GM19397 (cell line): ENCODE measurements at regions not wholly inside any gene's neighbourhood (a gene's known extent, or its start where the extent isn't known, plus 50 kb on each side); places are given as distances from the start of the nearest gene placed in this dataset.
"Not testable (repeated sequence)": the region's sequence is repeated elsewhere in the genome, so short reads cannot be mapped to it uniquely, and the experiment has no call there.

Experiments used
- ATAC-seq: cut with Tn5 transposase; IDR thresholded peaks from one replicate; pipeline ENCODE4 v1.9.1; 2021; ENCODE audit warnings: mild to moderate bottlenecking, moderate library complexity; ENCODE audit not compliant: unreplicated experiment

DNA sequence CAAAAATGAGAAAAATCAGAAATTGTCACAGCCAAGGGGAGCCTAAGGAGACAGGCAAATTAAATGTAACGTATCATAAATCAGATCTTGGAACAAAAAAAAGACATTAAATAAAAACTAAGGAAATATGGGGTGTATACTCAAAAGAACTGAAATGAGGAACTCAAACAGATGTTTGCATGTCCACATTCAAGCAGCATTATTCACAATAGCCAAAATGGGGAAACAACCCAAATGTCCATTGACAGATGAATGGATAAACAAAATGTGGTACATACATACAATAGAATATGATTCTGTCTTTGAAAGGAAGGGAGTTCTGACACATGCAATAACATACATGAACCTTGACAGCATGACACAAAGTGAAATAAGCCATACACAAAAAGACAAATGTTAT lies 155.8 kb upstream of the KLF7 start:
- no peak for ATAC-seq

GRCh38 chr2:207324001-207324400 lies 158.3 kb upstream of the KLF7 start:
- no peak for ATAC-seq

DNA sequence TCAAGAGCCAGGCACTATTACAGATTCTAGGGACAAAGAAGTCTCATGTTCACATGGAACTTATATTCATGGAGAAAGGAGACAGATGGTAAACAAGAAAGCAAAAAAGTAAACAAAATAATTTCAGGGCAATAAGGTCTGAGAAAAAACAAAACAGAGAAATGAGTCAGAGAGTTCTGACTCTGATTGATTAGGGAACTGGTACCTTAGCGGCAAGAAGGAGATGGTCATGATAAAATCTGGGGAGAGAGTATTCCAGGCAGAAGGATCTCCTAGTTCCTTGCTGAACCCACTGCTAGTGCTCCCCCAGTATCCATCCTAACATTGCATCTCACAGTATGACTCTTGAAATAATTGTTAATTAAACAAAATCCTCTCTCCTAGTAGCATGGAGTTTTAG lies 161.8 kb upstream of the KLF7 start:
- ATAC-seq = no peak

- ATAC-seq = peak; percentile 33
Observed at GRCh38 chr2:207328944-207329386, 163.2 kb upstream of the KLF7 start.

- ATAC-seq = peak; percentile 49
Observed at GRCh38 chr2:207330912-207331311, 165.2 kb upstream of the KLF7 start.

DNA sequence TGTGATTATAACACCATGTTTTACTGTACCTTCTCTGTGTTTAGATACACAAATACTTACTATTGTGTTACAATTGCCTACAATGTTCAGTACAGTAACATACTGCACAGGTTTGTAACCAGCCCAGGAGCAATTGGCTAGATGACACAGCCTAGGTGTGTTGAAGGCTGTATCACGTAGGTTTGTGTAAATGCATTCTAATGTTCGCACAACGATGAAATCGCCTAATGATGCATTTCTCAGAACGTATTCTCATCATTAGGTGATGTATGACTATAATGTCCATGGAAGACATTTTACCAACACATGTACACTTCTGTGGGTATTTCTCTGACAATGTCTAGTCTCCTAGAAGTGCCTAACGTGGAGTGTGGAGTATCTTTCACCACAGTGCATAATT lies 165.9 kb upstream of the KLF7 start:
- ATAC-seq = no peak

- no peak for ATAC-seq
Observed at GRCh38 chr2:207332480-207333212, 166.9 kb upstream of the KLF7 start.

GRCh38 chr2:207333599-207334300 lies 168.0 kb upstream of the KLF7 start:
- ATAC-seq = no peak

GRCh38 chr2:207334301-207334623 lies 168.5 kb upstream of the KLF7 start:
- no peak for ATAC-seq

GRCh38 chr2:207334624-207335371 lies 169.1 kb upstream of the KLF7 start:
- ATAC-seq = peak; percentile 39

- no peak for ATAC-seq
Observed at GRCh38 chr2:207337234-207338219, 171.8 kb upstream of the KLF7 start.

GRCh38 chr2:207338220-207338607 lies 172.5 kb upstream of the KLF7 start:
- no peak for ATAC-seq

DNA sequence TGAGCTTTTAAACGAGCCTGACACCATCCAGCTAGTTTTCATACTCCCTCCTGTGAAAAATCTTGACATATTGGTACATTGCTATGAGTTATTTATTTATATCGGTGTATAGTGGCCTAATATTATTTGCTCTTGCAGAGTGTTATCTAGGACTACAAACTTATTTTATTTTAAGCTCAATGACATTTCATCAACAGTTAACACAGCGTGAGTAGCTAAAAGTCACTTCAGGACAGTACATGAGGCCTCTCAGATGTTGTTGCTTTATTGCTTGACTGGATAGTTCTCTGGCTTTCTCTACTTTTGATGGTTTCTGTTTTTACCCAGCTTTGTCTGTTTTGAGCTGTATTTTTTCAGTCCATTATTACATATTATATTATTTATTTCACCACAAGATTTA lies 172.9 kb upstream of the KLF7 start:
- no peak for ATAC-seq

- ATAC-seq = no peak
Observed at GRCh38 chr2:207341112-207341750, 175.5 kb upstream of the KLF7 start.

GRCh38 chr2:207341804-207342203 lies 176.1 kb upstream of the KLF7 start:
- no peak for ATAC-seq

GRCh38 chr2:207344596-207345394 lies 179.0 kb upstream of the KLF7 start:
- not testable (repeated sequence) for ATAC-seq

DNA sequence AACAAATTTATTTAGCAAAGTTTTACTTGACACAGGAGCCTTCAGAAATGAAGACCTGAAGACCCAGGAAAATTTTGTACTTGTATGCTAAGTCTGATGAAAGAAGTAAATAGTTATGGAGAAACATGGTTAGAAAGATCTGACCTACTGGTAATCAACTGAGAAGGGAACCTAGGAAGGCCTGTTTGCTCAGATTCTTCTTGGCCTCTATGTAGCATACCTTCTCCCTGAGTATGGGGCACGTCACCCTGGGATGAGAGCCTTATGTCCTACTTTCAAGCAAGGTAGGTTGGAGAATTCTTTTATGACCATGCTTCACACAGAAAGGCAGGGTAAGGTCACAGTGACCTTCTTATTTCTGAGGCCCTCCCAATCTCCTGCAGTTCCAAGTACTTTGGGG lies 178.6 kb upstream of the CREB1 start:
- no peak for ATAC-seq

GRCh38 chr2:207352978-207353671 lies 176.6 kb upstream of the CREB1 start:
- ATAC-seq = peak; percentile 83

GRCh38 chr2:207353836-207354235 lies 175.9 kb upstream of the CREB1 start:
- ATAC-seq = no peak
